NCI-H345 treated with DMSO at 0.1 percent for 48 hours (cell line): ENCODE measurements at regions not wholly inside any gene's neighbourhood (a gene's known extent, or its start where the extent isn't known, plus 50 kb on each side); places are given as distances from the start of the nearest gene placed in this dataset.
A peak's percentile ranks its signal among the peaks of the same experiment; 100 is the strongest.

Experiments used
- DNase-seq: peaks from one replicate; lab custom pipeline; 2025; ENCODE audit not compliant: unreplicated experiment; lab: John Stamatoyannopoulos, UW

- DNase-seq, result no peak
Measured at GRCh38 chrX:21126661-21127060, 247.6 kb upstream of the CNKSR2 start.

- no peak for DNase-seq
Measured at GRCh38 chrX:21131346-21131745, 242.9 kb upstream of the CNKSR2 start.

GRCh38 chrX:21131786-21132185 lies 242.4 kb upstream of the CNKSR2 start:
- no peak for DNase-seq

- DNase-seq, result no peak
Measured at GRCh38 chrX:21132686-21133393, 241.4 kb upstream of the CNKSR2 start.

- no peak for DNase-seq
Measured at GRCh38 chrX:21150208-21150607, 224.0 kb upstream of the CNKSR2 start.

- DNase-seq, result no peak
Measured at GRCh38 chrX:21151051-21151450, 223.2 kb upstream of the CNKSR2 start.

GRCh38 chrX:21153033-21153432 lies 221.2 kb upstream of the CNKSR2 start:
- no peak for DNase-seq

GRCh38 chrX:21153503-21153902 lies 220.7 kb upstream of the CNKSR2 start:
- no peak for DNase-seq

GRCh38 chrX:21155916-21156315 lies 218.3 kb upstream of the CNKSR2 start:
- DNase-seq, result no peak

GRCh38 chrX:21156632-21157031 lies 217.6 kb upstream of the CNKSR2 start:
- DNase-seq, result no peak

GRCh38 chrX:21158678-21159077 lies 215.5 kb upstream of the CNKSR2 start:
- DNase-seq, result no peak

- DNase-seq, result no peak
Measured at GRCh38 chrX:21166272-21166982, 207.8 kb upstream of the CNKSR2 start.

GRCh38 chrX:21167011-21167410 lies 207.2 kb upstream of the CNKSR2 start:
- no peak for DNase-seq

GRCh38 chrX:21167494-21167893 lies 206.7 kb upstream of the CNKSR2 start:
- no peak for DNase-seq

GRCh38 chrX:21168401-21169160 lies 205.6 kb upstream of the CNKSR2 start:
- DNase-seq, result no peak

GRCh38 chrX:21171181-21171580 lies 203.0 kb upstream of the CNKSR2 start:
- DNase-seq, result no peak

- DNase-seq, result no peak
Measured at GRCh38 chrX:21174439-21174838, 199.8 kb upstream of the CNKSR2 start.

- peak; percentile 32 for DNase-seq
Measured at GRCh38 chrX:21176921-21177571, 197.2 kb upstream of the CNKSR2 start.

GRCh38 chrX:21181232-21181853 lies 192.9 kb upstream of the CNKSR2 start:
- no peak for DNase-seq

- DNase-seq, result no peak
Measured at GRCh38 chrX:21193196-21193595, 181.0 kb upstream of the CNKSR2 start.

GRCh38 chrX:21194526-21194925 lies 179.7 kb upstream of the CNKSR2 start:
- no peak for DNase-seq
